ACC112 (cell line): ENCODE measurements at regions not wholly inside any gene's neighbourhood (a gene's known extent, or its start where the extent isn't known, plus 50 kb on each side); places are given as distances from the start of the nearest gene placed in this dataset.

Experiments
- H2AFZ ChIP-seq: fragments of 200-600 bp; sonication (generic); one replicate; pipeline ENCODE4 v1.6.0; 2017; ENCODE audit warnings: antibody characterized with exemption, low read length; ENCODE audit not compliant: unreplicated experiment
- H3K27ac ChIP-seq: fragments of 200-600 bp; sonication (generic); 2 replicates; pipeline ENCODE4 v1.5.1; 2014; ENCODE audit warnings: low read depth, mild to moderate bottlenecking, antibody characterized with exemption, low read length, moderate library complexity
- H3K27me3 ChIP-seq: fragments of 200-600 bp; sonication (generic); 2 replicates; pipeline ENCODE4 v1.6.1; 2014; ENCODE audit warnings: mild to moderate bottlenecking, antibody characterized with exemption, low read length, moderate library complexity, mixed read lengths; ENCODE audit not compliant: insufficient read depth
- H3K36me3 ChIP-seq: fragments of 200-600 bp; sonication (generic); 2 replicates; pipeline ENCODE4 v1.6.1; 2016; ENCODE audit warnings: mild to moderate bottlenecking, antibody characterized with exemption, low read length, moderate library complexity, mixed read lengths; ENCODE audit not compliant: insufficient read depth
- H3K4me1 ChIP-seq: fragments of 200-600 bp; sonication (generic); one replicate; pipeline ENCODE4 v1.6.1; 2016; ENCODE audit warnings: low read length, mixed read lengths; ENCODE audit not compliant: insufficient read depth, unreplicated experiment, control insufficient read depth
- H3K4me3 ChIP-seq: fragments of 200-600 bp; sonication (generic); 2 replicates; pipeline ENCODE4 v1.5.1; 2014; ENCODE audit warnings: mild to moderate bottlenecking, low read depth, low read length
- H3K79me2 ChIP-seq: fragments of 200-600 bp; sonication (generic); one replicate; pipeline ENCODE4 v1.6.0; 2016; ENCODE audit warnings: low read length; ENCODE audit not compliant: control insufficient read depth, unreplicated experiment, insufficient read depth

GRCh38 chr10:4382811-4383210 lies 443.2 kb upstream of the AKR1E2 start:
- no peaks in the 10 kb centered on the region for H3K79me2 ChIP-seq
- no peak overlapping the region for H3K4me3 ChIP-seq
- H3K36me3 ChIP-seq, result no peaks in the 10 kb centered on the region
- no peak overlapping the region for H3K27ac ChIP-seq
- H3K4me1 ChIP-seq, result peaks cover 19% of the 10 kb centered on the region
- H3K27me3 ChIP-seq, result no peaks in the 10 kb centered on the region
- no peak overlapping the region for H2AFZ ChIP-seq

GRCh38 chr10:4373612-4374011 lies 452.4 kb upstream of the AKR1E2 start:
- Histone ChIP-seq H3K4me3 (no peak overlapping the region), H3K4me1 (peaks cover 16% of the 10 kb centered on the region), H3K79me2 (no peaks in the 10 kb centered on the region), H3K27me3 (no peaks in the 10 kb centered on the region), H3K36me3 (no peaks in the 10 kb centered on the region), H3K27ac (peak overlapping the region; percentile 81), H2AFZ (no peak overlapping the region)

- H3K79me2 ChIP-seq, result no peaks in the 10 kb centered on the region
- H3K36me3 ChIP-seq, result no peaks in the 10 kb centered on the region
- no peaks in the 10 kb centered on the region for H3K27me3 ChIP-seq
- peak overlapping the region; percentile 81 for H3K27ac ChIP-seq
- peaks cover 16% of the 10 kb centered on the region for H3K4me1 ChIP-seq
- peak overlapping the region; percentile 48 for H2AFZ ChIP-seq
- H3K4me3 ChIP-seq, result no peak overlapping the region
These were observed 452.9 kb upstream of the AKR1E2 start for GRCh38 chr10:4373098-4373497.

- Histone ChIP-seq H3K79me2 (no peaks in the 10 kb centered on the region), H3K36me3 (no peaks in the 10 kb centered on the region), H3K27me3 (no peaks in the 10 kb centered on the region), H2AFZ (peak overlapping the region; percentile 48), H3K4me3 (no peak overlapping the region), H3K27ac (peak overlapping the region; percentile 81), H3K4me1 (peaks cover 16% of the 10 kb centered on the region)
These were observed 453.4 kb upstream of the AKR1E2 start for GRCh38 chr10:4372601-4373000.

GRCh38 chr10:4371691-4372295 lies 454.2 kb upstream of the AKR1E2 start:
- no peak overlapping the region for H2AFZ ChIP-seq
- no peak overlapping the region for H3K4me3 ChIP-seq
- no peaks in the 10 kb centered on the region for H3K79me2 ChIP-seq
- no peaks in the 10 kb centered on the region for H3K27me3 ChIP-seq
- no peaks in the 10 kb centered on the region for H3K36me3 ChIP-seq
- H3K4me1 ChIP-seq, result peaks cover 16% of the 10 kb centered on the region
- peak overlapping the region; percentile 81 for H3K27ac ChIP-seq

- H3K27me3 ChIP-seq, result no peaks in the 10 kb centered on the region
These were observed 455.6 kb upstream of the AKR1E2 start for GRCh38 chr10:4370376-4370775.

GRCh38 chr10:4361581-4361980 lies 464.4 kb upstream of the AKR1E2 start:
- Histone ChIP-seq H2AFZ (no peak overlapping the region), H3K79me2 (no peaks in the 10 kb centered on the region), H3K27ac (no peak overlapping the region), H3K27me3 (no peaks in the 10 kb centered on the region), H3K4me3 (no peak overlapping the region), H3K36me3 (no peaks in the 10 kb centered on the region), H3K4me1 (no peaks in the 10 kb centered on the region)

More at GRCh38 chr10:4370376-4370775, 455.6 kb upstream of the AKR1E2 start:
- no peaks in the 10 kb centered on the region for H3K36me3 ChIP-seq
- H3K4me1 ChIP-seq, result peaks cover 16% of the 10 kb centered on the region
- no peak overlapping the region for H3K4me3 ChIP-seq
- H2AFZ ChIP-seq, result no peak overlapping the region
- no peak overlapping the region for H3K27ac ChIP-seq
- H3K79me2 ChIP-seq, result no peaks in the 10 kb centered on the region

- Histone ChIP-seq H3K79me2 (no peaks in the 10 kb centered on the region), H3K36me3 (no peaks in the 10 kb centered on the region), H3K4me3 (no peak overlapping the region), H3K27me3 (no peaks in the 10 kb centered on the region), H3K27ac (no peak overlapping the region), H3K4me1 (peaks cover 9% of the 10 kb centered on the region), H2AFZ (no peak overlapping the region)
These were observed 467.0 kb upstream of the AKR1E2 start for GRCh38 chr10:4359003-4359402.

GRCh38 chr10:4357911-4358310 lies 468.1 kb upstream of the AKR1E2 start:
- peaks cover 19% of the 10 kb centered on the region for H3K4me1 ChIP-seq
- no peak overlapping the region for H3K4me3 ChIP-seq
- no peaks in the 10 kb centered on the region for H3K36me3 ChIP-seq
- no peak overlapping the region for H2AFZ ChIP-seq
- H3K27me3 ChIP-seq, result no peaks in the 10 kb centered on the region
- H3K27ac ChIP-seq, result no peak overlapping the region
- no peaks in the 10 kb centered on the region for H3K79me2 ChIP-seq

GRCh38 chr10:4355350-4355749 lies 470.7 kb upstream of the AKR1E2 start:
- Histone ChIP-seq H3K27me3 (no peaks in the 10 kb centered on the region), H3K27ac (no peak overlapping the region), H3K4me3 (no peak overlapping the region), H2AFZ (no peak overlapping the region), H3K36me3 (no peaks in the 10 kb centered on the region), H3K79me2 (no peaks in the 10 kb centered on the region), H3K4me1 (peaks cover 34% of the 10 kb centered on the region)

- H3K36me3 ChIP-seq, result no peaks in the 10 kb centered on the region
- H3K4me1 ChIP-seq, result peaks cover 34% of the 10 kb centered on the region
- H3K4me3 ChIP-seq, result no peak overlapping the region; the same call in 1 of the 2 replicates
- H2AFZ ChIP-seq, result no peak overlapping the region
- no peaks in the 10 kb centered on the region for H3K79me2 ChIP-seq
- H3K27me3 ChIP-seq, result no peaks in the 10 kb centered on the region
- peak overlapping the region; percentile 58 for H3K27ac ChIP-seq
These were observed 471.6 kb upstream of the AKR1E2 start for GRCh38 chr10:4354382-4354812.
